ENCODE measurements at regions not wholly inside any gene's neighbourhood (a gene's known extent, or its start where the extent isn't known, plus 50 kb on each side); places are given as distances from the start of the nearest gene placed in this dataset.

DNA sequence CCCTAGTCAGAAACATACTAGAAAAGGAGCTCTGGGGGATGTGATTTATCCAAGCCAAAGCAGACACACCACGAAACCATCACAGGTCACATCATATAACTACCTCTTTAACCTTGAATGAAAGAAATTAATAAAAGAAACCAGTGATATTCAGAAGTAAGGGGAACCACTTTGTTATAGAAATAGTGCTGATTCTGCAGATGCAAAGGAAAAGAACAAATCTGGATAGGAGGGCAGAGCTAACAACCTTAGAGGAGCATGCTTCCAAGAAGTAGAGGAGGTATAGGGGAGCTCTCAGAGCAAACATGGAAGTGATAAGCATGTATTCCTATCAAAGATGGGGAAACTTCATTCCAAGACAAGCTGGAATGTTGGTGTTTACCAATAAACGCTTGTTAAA lies 117.0 kb upstream of the MDM1 start:
- peaks cover 20% of the 10 kb centered on the region for H3K9me3 Mint-ChIP-seq
- H3K4me1 Mint-ChIP-seq = peaks cover 65% of the 10 kb centered on the region
- no peak for ATAC-seq

DNA sequence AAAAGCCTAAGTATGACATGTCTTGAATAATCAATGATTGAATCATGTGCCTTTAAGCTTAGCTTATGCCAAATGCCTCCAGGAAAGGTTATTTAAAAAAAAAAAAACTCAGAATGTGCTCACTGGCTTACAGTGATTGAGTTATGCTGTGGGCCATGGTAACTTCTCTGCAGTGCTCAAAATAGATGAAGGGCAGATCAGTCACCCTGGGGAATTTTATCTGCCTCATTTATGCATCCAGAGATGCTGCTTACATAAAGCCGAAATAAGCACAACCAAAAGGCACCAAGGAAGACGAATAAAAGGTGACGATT lies 118.7 kb upstream of the MDM1 start:
- no peak for ATAC-seq
- no peak overlapping the region for H3K4me3 Mint-ChIP-seq

More for the DNA sequence above, 117.0 kb upstream of the MDM1 start:
- no peak for DNase-seq (ENCODE audit: low spot score)
- ChIA-PET CTCF (no interaction called here), POLR2A (no interaction called here)
- Mint-ChIP-seq H3K27me3 (ENCODE audit: low read depth) (peaks cover 3% of the 10 kb centered on the region), H3K27ac (no peak overlapping the region), H3K4me3 (no peak overlapping the region), H3K36me3 (peaks cover 15% of the 10 kb centered on the region)
- TF ChIP-seq MXD4 (CRISPR knock-in tag; IDR thresholded peaks at IDR 0.05; ENCODE audit: borderline replicate concordance) = no peak

DNA sequence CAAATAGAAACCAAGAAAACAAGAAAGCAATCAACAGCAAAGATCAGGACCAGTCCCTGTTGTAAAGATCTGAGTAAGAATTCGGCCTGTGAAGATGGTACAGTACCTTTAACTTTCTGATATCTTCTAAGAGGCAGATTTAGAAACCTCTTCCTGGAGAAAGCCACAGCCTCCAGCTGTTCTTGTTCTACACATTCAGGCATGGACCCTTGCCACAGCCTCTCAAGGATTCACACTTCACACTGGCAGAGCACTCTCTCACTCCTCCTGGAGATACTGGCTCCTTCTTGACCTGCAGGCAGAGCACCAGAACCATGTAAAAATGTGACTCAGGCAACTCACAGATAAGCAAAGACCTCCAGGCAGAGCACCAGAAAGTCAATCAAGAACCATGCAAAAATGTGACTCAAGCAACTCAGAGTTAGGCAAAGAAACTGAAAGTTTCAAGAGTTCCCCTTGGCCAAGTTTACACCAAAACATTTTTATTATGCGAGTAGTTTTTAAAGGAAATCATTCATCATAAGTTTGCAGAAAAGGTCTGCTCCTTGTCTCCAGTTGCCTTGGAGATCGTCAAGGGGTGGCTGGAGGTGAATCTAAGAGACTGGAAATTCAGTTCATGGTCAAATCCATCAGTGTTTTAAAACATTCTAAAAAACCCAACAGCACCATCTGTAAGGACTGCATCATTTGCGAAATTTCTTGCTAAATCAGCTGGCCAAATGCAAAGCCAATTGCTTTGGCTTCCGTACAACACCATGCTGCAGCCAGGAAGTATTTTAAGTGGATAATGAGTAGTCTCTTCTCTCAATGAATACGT lies 119.3 kb upstream of the MDM1 start:
- peaks cover 71% of the 10 kb centered on the region for H3K4me1 Mint-ChIP-seq
- no peak overlapping the region for H3K27ac Mint-ChIP-seq
- DNase-seq (ENCODE audit: low spot score) (no peak), ATAC-seq (no peak)
- no peak overlapping the region for H3K4me3 Mint-ChIP-seq
- ChIA-PET POLR2A (no interaction called here), CTCF (no interaction called here)
- peaks cover 5% of the 10 kb centered on the region for H3K36me3 Mint-ChIP-seq
- peaks cover 10% of the 10 kb centered on the region for H3K9me3 Mint-ChIP-seq
- no peaks in the 10 kb centered on the region; the same call in 1 of the 2 replicates for H3K27me3 Mint-ChIP-seq (ENCODE audit: low read depth)
- TF ChIP-seq, protein P1, sequence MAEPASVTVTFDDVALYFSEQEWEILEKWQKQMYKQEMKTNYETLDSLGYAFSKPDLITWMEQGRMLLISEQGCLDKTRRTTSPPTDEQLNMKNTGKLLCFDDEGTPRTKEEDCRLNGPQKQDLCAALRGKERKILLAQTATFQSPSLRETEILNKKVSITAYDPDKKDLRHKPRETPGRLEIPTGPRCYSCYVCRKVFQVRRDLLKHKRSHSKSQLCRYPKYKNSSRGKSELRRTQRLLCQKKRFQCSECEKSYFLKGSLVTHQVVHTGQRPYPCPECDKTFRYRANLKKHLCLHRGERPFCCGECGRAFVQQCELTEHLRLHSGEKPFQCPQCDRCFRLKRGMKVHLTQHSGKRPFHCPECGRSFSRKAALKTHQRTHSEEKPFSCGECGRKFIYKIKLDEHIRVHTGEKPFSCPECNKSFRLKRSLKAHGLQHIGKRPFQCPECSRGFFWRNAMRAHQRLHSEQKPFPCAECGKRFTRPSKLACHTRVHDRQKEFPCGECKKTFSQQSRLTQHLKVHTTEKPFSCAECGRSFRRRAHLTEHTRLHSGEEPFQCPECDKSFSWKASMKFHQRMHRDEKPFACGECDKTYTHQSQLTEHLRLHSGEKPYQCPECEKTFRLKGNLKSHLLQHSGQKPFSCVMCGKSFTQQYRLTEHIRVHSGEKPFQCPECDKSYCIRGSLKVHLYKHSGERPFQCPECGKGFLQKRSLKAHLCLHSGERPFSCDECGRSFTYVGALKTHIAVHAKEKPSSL (CRISPR knock-in tag; conservative IDR thresholded peaks at IDR 0.05) = no peak
- TF ChIP-seq SMAD4 (CRISPR knock-in tag; IDR thresholded peaks at IDR 0.05) (no peak), ZNF671 (CRISPR knock-in tag; IDR thresholded peaks at IDR 0.05) (no peak), SMAD3 (CRISPR knock-in tag; IDR thresholded peaks at IDR 0.05; ENCODE audit: borderline replicate concordance) (no peak), CDX4 (CRISPR knock-in tag; IDR thresholded peaks at IDR 0.05; ENCODE audit: borderline replicate concordance) (no peak), NR3C1 (CRISPR knock-in tag; conservative IDR thresholded peaks at IDR 0.05; ENCODE audit: low read depth) (no peak), MYBL2 (CRISPR knock-in tag; IDR thresholded peaks at IDR 0.05) (no peak), ZNF263 (CRISPR knock-in tag; IDR thresholded peaks at IDR 0.05; ENCODE audit: low read depth) (no peak), GABPB1 (CRISPR knock-in tag; IDR thresholded peaks at IDR 0.05) (no peak), ZNF281 (CRISPR knock-in tag; IDR thresholded peaks at IDR 0.05) (no peak), ARID4B (CRISPR knock-in tag; IDR thresholded peaks at IDR 0.05; ENCODE audit: borderline replicate concordance) (no peak), RORB (CRISPR knock-in tag; IDR thresholded peaks at IDR 0.05) (no peak), ZNF219 (CRISPR knock-in tag; IDR thresholded peaks at IDR 0.05; ENCODE audit: borderline replicate concordance) (no peak)

More for the DNA sequence above, 118.7 kb upstream of the MDM1 start:
- no peak for DNase-seq (ENCODE audit: low spot score)
- POLR2A ChIA-PET = interaction anchor here (0.6 kb wide), 1 partner anchor 72 kb away, joined by 3 read pairs; no protein-coding TSS in a partner anchor
- Mint-ChIP-seq H3K9me3 (peaks cover 10% of the 10 kb centered on the region), H3K36me3 (peaks cover 5% of the 10 kb centered on the region), H3K27me3 (ENCODE audit: low read depth) (no peaks in the 10 kb centered on the region; the same call in 1 of the 2 replicates), H3K4me1 (peaks cover 71% of the 10 kb centered on the region), H3K27ac (no peak overlapping the region)
- CTCF ChIA-PET = no interaction called here
- TF ChIP-seq TEAD4 (CRISPR knock-in tag; IDR thresholded peaks at IDR 0.05) = no peak
- TF ChIP-seq SMAD3 (CRISPR knock-in tag; IDR thresholded peaks at IDR 0.05; ENCODE audit: borderline replicate concordance) = no peak
- TF ChIP-seq E2F5 (CRISPR knock-in tag; IDR thresholded peaks at IDR 0.05) = no peak
- TF ChIP-seq NFATC4 (CRISPR knock-in tag; IDR thresholded peaks at IDR 0.05) = no peak
- TF ChIP-seq EMX1 (CRISPR knock-in tag; IDR thresholded peaks at IDR 0.05) = no peak
- TF ChIP-seq, protein P2, sequence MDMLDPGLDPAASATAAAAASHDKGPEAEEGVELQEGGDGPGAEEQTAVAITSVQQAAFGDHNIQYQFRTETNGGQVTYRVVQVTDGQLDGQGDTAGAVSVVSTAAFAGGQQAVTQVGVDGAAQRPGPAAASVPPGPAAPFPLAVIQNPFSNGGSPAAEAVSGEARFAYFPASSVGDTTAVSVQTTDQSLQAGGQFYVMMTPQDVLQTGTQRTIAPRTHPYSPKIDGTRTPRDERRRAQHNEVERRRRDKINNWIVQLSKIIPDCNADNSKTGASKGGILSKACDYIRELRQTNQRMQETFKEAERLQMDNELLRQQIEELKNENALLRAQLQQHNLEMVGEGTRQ (CRISPR knock-in tag; IDR thresholded peaks at IDR 0.05) = no peak
- TF ChIP-seq ZNF416 (CRISPR knock-in tag; IDR thresholded peaks at IDR 0.05) = no peak
- TF ChIP-seq NFE2L1 (CRISPR knock-in tag; IDR thresholded peaks at IDR 0.05) = no peak
- TF ChIP-seq SP1 (CRISPR knock-in tag; conservative IDR thresholded peaks at IDR 0.05) = no peak
